ENCODE measurements at regions not wholly inside any gene's neighbourhood (a gene's known extent, or its start where the extent isn't known, plus 50 kb on each side); places are given as distances from the start of the nearest gene placed in this dataset.

- DNase-seq = peak; percentile 2
These were observed 437.7 kb downstream of the SATB2 start for GRCh38 chr2:199019898-199020507.

GRCh38 chr2:199018826-199019225, 438.9 kb downstream of the SATB2 start:
- no peak for DNase-seq

- DNase-seq = no peak
These were observed 442.7 kb downstream of the SATB2 start for GRCh38 chr2:199015072-199015471.

- no peak for DNase-seq
These were observed 443.5 kb downstream of the SATB2 start for GRCh38 chr2:199014226-199014625.

- no peak for DNase-seq
These were observed 445.8 kb downstream of the SATB2 start for GRCh38 chr2:199011908-199012307.

GRCh38 chr2:198994678-198995077, 463.1 kb downstream of the SATB2 start:
- no peak for DNase-seq

GRCh38 chr2:198991431-198991830, 466.3 kb downstream of the SATB2 start:
- DNase-seq = no peak

- DNase-seq = no peak
These were observed 482.0 kb downstream of the SATB2 start for GRCh38 chr2:198975779-198976178.

- no peak for DNase-seq
These were observed 484.0 kb downstream of the SATB2 start for GRCh38 chr2:198973785-198974184.

- DNase-seq = no peak
These were observed 484.6 kb downstream of the SATB2 start for GRCh38 chr2:198973181-198973580.

GRCh38 chr2:198968545-198968944, 489.2 kb downstream of the SATB2 start:
- no peak for DNase-seq

- no peak for DNase-seq
These were observed 491.5 kb downstream of the SATB2 start for GRCh38 chr2:198966269-198966668.

GRCh38 chr2:198961547-198961946, 496.2 kb downstream of the SATB2 start:
- DNase-seq = no peak

GRCh38 chr2:198957181-198957580, 500.6 kb downstream of the SATB2 start:
- no peak for DNase-seq

- DNase-seq = no peak
These were observed 504.4 kb downstream of the SATB2 start for GRCh38 chr2:198953328-198953727.

- no peak for DNase-seq
These were observed 506.9 kb downstream of the SATB2 start for GRCh38 chr2:198950803-198951202.

- no peak for DNase-seq
These were observed 512.2 kb downstream of the SATB2 start for GRCh38 chr2:198945496-198945895.

GRCh38 chr2:198930170-198930569, 527.6 kb downstream of the SATB2 start:
- no peak for DNase-seq

- no peak for DNase-seq
These were observed 529.7 kb downstream of the SATB2 start for GRCh38 chr2:198928026-198928425.

GRCh38 chr2:198917926-198918720, 539.6 kb downstream of the SATB2 start:
- no peak for DNase-seq

- no peak for DNase-seq
These were observed 540.5 kb downstream of the SATB2 start for GRCh38 chr2:198917275-198917674.

- DNase-seq = no peak
These were observed 541.1 kb downstream of the SATB2 start for GRCh38 chr2:198916548-198917080.

GRCh38 chr2:198913394-198914152, 544.2 kb downstream of the SATB2 start:
- DNase-seq = no peak
